Calu3 (cell line): ENCODE measurements at regions not wholly inside any gene's neighbourhood (a gene's known extent, or its start where the extent isn't known, plus 50 kb on each side); places are given as distances from the start of the nearest gene placed in this dataset.

Experiments
- BruUV-seq: library from RNA; stranded (reverse); fragments of 400-500 nt; replicated peaks from 2 replicates; lab custom pipeline; 2021; lab: Mats Ljungman, UMichigan
- CTCF ChIA-PET: fragments of 300-600 bp; sonication (Branson Sonifier 250); formaldehyde crosslinking; loops from one replicate; lab custom pipeline; 2022; ENCODE audit warnings: antibody characterized with exemption; lab: Charles Lee
- DNase-seq: peaks from one replicate; pipeline ENCODE4 v3.0.0; 2022
- H3K27ac Mint-ChIP-seq: one replicate; pipeline ENCODE4 v1.8.0; 2022; ENCODE audit warnings: mixed read lengths; ENCODE audit not compliant: unreplicated experiment
- H3K27me3 Mint-ChIP-seq: one replicate; pipeline ENCODE4 v1.8.0; 2022; ENCODE audit warnings: mixed read lengths; ENCODE audit not compliant: unreplicated experiment
- H3K36me3 Mint-ChIP-seq: one replicate; pipeline ENCODE4 v1.8.0; 2022; ENCODE audit warnings: mild to moderate bottlenecking, moderate library complexity, mixed read lengths; ENCODE audit not compliant: insufficient read depth, unreplicated experiment
- H3K4me1 Mint-ChIP-seq: one replicate; pipeline ENCODE4 v1.8.0; 2022; ENCODE audit warnings: mild to moderate bottlenecking, low read depth, mixed read lengths; ENCODE audit not compliant: unreplicated experiment
- H3K4me3 Mint-ChIP-seq: one replicate; pipeline ENCODE4 v1.8.0; 2022; ENCODE audit warnings: mild to moderate bottlenecking, low read depth, moderate library complexity, mixed read lengths; ENCODE audit not compliant: unreplicated experiment
- H3K9me3 Mint-ChIP-seq: one replicate; pipeline ENCODE4 v1.8.0; 2022; ENCODE audit warnings: low read depth, mixed read lengths; ENCODE audit not compliant: unreplicated experiment
- CTCF ChIP-seq: fragments of 200-600 bp; IDR thresholded peaks from one replicate; pipeline ENCODE4 v1.8.0; 2022; ENCODE audit warnings: antibody characterized with exemption; ENCODE audit not compliant: unreplicated experiment
- intact Hi-C: fragments of 100-400 bp; cut with micrococcal nuclease; formaldehyde crosslinking; loops from one replicate; pipeline ENCODE4 v1.10.0; 2022; ENCODE audit not compliant: unreplicated experiment

GRCh38 chr4:26141911-26142638 lies 178.7 kb upstream of the RBPJ start:
- Mint-ChIP-seq H3K27me3 (no peaks in the 10 kb centered on the region), H3K4me3 (no peak overlapping the region), H3K36me3 (no peaks in the 10 kb centered on the region), H3K9me3 (no peaks in the 10 kb centered on the region), H3K27ac (no peak overlapping the region), H3K4me1 (peaks cover 10% of the 10 kb centered on the region)
- intact Hi-C loops: no loop called here
- no TSS peak for BruUV-seq
- TF ChIP-seq CTCF: no peak
- no peak for DNase-seq
- CTCF ChIA-PET: interaction anchor here (0.6 kb wide), 1 partner anchor 22 kb away, joined by 15 read pairs; no protein-coding TSS in a partner anchor

GRCh38 chr4:26144526-26145155 lies 176.2 kb upstream of the RBPJ start:
- intact Hi-C loops: no loop called here
- H3K27ac Mint-ChIP-seq: no peak overlapping the region

GRCh38 chr4:26145212-26145611 lies 175.6 kb upstream of the RBPJ start:
- H3K9me3 Mint-ChIP-seq: no peaks in the 10 kb centered on the region
- H3K27me3 Mint-ChIP-seq: peaks cover 15% of the 10 kb centered on the region
- H3K4me1 Mint-ChIP-seq: peaks cover 10% of the 10 kb centered on the region
- H3K4me3 Mint-ChIP-seq: no peak overlapping the region
- DNase-seq: no peak
- H3K36me3 Mint-ChIP-seq: no peaks in the 10 kb centered on the region
- CTCF ChIA-PET: interaction anchor here (0.7 kb wide), 1 partner anchor 19 kb away, joined by 4 read pairs; no protein-coding TSS in a partner anchor
- no peak overlapping the region for H3K27ac Mint-ChIP-seq
- intact Hi-C loops: no loop called here
- no peak for TF ChIP-seq CTCF
- no TSS peak for BruUV-seq

More at GRCh38 chr4:26144526-26145155, 176.2 kb upstream of the RBPJ start:
- BruUV-seq: no TSS peak
- Mint-ChIP-seq H3K9me3 (no peaks in the 10 kb centered on the region), H3K27me3 (peaks cover 15% of the 10 kb centered on the region), H3K36me3 (no peaks in the 10 kb centered on the region), H3K4me3 (no peak overlapping the region), H3K4me1 (peaks cover 10% of the 10 kb centered on the region)
- no peak for TF ChIP-seq CTCF
- CTCF ChIA-PET: interaction anchor here (0.7 kb wide), 1 partner anchor 20 kb away, joined by 4 read pairs; no protein-coding TSS in a partner anchor
- DNase-seq: no peak

- TF ChIP-seq CTCF: no peak
- Mint-ChIP-seq H3K4me3 (no peak overlapping the region), H3K4me1 (peaks cover 10% of the 10 kb centered on the region), H3K36me3 (no peaks in the 10 kb centered on the region), H3K27me3 (peaks cover 15% of the 10 kb centered on the region), H3K27ac (no peak overlapping the region), H3K9me3 (no peaks in the 10 kb centered on the region)
- DNase-seq: no peak
- intact Hi-C loops: no loop called here
- no TSS peak for BruUV-seq
- CTCF ChIA-PET: no interaction called here
Observed at GRCh38 chr4:26148927-26149326, 171.9 kb upstream of the RBPJ start.
